Neural crest cell (in vitro differentiated cells): ENCODE measurements at regions not wholly inside any gene's neighbourhood (a gene's known extent, or its start where the extent isn't known, plus 50 kb on each side); places are given as distances from the start of the nearest gene placed in this dataset.

ENCODE experiments used
- DNase-seq: peaks from one replicate; pipeline ENCODE4 v3.0.0; 2021; ENCODE audit warnings: low read depth, mixed read lengths, low spot score
- H3K27ac Mint-ChIP-seq: one replicate; pipeline ENCODE4 v1.8.0; 2021; ENCODE audit warnings: mild to moderate bottlenecking, mixed read lengths; ENCODE audit not compliant: unreplicated experiment
- H3K27me3 Mint-ChIP-seq: 2 replicates; pipeline ENCODE4 v1.8.0; 2021; ENCODE audit warnings: low read depth, mild to moderate bottlenecking, mixed read lengths
- H3K36me3 Mint-ChIP-seq: 2 replicates; pipeline ENCODE4 v1.8.0; 2021; ENCODE audit warnings: low read depth, mild to moderate bottlenecking, mixed read lengths
- H3K4me1 Mint-ChIP-seq: 2 replicates; pipeline ENCODE4 v1.8.0; 2021; ENCODE audit warnings: mixed read lengths
- H3K4me3 Mint-ChIP-seq: one replicate; pipeline ENCODE4 v1.8.0; 2021; ENCODE audit warnings: mild to moderate bottlenecking, mixed read lengths
- H3K9me3 Mint-ChIP-seq: 2 replicates; pipeline ENCODE4 v1.8.0; 2021; ENCODE audit warnings: mixed read lengths
- TF ChIP-seq, protein P1 (sequence below): fragments of 200-600 bp; sonication (generic); conservative IDR thresholded peaks from 2 replicates; pipeline ENCODE4 v1.5.0; 2021; ENCODE audit warnings: antibody characterized with exemption, mild to moderate bottlenecking

DNA sequence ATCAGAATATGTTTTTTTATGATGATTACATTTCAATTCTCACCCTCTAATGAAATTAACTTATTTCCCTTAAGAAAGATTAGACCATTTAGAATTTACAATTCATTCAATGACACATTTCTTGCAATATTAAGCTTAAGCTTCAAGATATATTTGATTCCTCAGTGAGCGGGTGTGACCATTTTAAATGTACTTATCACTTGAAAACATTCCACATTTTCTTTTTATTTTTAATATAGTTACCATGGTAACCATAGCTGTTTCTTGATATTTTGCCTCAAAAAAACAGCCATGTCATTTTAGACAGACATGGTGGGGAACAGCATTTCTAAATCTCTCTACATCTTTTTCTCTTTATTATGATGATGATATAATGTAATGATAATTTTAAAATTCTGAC is 1029.0 kb upstream of the B3GALT2 start:
- TF ChIP-seq, protein P1, sequence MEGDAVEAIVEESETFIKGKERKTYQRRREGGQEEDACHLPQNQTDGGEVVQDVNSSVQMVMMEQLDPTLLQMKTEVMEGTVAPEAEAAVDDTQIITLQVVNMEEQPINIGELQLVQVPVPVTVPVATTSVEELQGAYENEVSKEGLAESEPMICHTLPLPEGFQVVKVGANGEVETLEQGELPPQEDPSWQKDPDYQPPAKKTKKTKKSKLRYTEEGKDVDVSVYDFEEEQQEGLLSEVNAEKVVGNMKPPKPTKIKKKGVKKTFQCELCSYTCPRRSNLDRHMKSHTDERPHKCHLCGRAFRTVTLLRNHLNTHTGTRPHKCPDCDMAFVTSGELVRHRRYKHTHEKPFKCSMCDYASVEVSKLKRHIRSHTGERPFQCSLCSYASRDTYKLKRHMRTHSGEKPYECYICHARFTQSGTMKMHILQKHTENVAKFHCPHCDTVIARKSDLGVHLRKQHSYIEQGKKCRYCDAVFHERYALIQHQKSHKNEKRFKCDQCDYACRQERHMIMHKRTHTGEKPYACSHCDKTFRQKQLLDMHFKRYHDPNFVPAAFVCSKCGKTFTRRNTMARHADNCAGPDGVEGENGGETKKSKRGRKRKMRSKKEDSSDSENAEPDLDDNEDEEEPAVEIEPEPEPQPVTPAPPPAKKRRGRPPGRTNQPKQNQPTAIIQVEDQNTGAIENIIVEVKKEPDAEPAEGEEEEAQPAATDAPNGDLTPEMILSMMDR: no peak
- H3K9me3 Mint-ChIP-seq: no peaks in the 10 kb centered on the region
- no peaks in the 10 kb centered on the region for H3K27me3 Mint-ChIP-seq
- H3K36me3 Mint-ChIP-seq: no peaks in the 10 kb centered on the region
- no peak overlapping the region for H3K4me3 Mint-ChIP-seq
- no peaks in the 10 kb centered on the region for H3K4me1 Mint-ChIP-seq
- H3K27ac Mint-ChIP-seq: no peak overlapping the region
- no peak for DNase-seq

DNA sequence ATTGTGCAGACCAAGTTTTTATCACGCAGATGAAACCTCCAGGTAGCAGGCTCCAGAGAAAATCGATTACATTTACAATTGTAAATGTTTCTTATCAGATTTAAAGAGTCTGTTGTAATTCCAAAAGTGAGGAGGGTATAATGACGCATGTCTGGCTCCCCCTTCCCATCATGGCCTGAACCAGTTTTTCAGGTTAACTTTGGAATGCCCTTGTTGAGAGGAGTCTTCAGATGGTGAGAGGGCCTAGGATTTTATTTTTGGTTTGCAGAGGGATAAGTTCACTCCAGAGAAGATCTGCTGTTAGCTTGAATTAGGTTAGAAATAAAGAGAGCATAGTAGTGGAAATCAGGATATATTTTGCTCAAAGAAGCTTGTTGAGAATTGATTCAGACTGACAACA is 1028.3 kb upstream of the B3GALT2 start:
- Mint-ChIP-seq H3K27me3 (no peaks in the 10 kb centered on the region), H3K36me3 (no peaks in the 10 kb centered on the region), H3K27ac (no peak overlapping the region), H3K4me3 (no peak overlapping the region), H3K9me3 (no peaks in the 10 kb centered on the region), H3K4me1 (no peaks in the 10 kb centered on the region)
- no peak for DNase-seq
- TF ChIP-seq, protein P1: no peak

DNA sequence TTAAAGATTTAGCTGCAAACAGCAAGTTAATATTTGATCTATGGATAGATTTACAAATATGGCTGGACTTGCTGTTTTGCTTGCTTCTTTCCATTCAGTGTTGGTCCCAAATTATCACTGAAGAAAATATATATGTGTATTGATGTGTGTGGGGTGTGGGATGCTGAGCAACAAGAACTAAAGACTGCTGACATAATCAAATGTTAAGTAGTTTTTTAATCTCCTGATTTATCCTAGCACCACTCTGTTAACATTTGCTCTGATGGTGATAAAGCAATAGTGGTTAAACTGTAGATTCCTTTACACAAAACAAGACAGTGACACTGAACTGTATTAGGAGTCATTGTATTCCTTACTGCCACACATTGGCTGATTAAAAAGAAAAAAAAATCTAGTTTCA is 1023.5 kb upstream of the B3GALT2 start:
- no peaks in the 10 kb centered on the region for H3K9me3 Mint-ChIP-seq
- H3K27ac Mint-ChIP-seq: no peak overlapping the region
- no peak overlapping the region for H3K4me3 Mint-ChIP-seq
- TF ChIP-seq, protein P1: no peak
- H3K4me1 Mint-ChIP-seq: no peaks in the 10 kb centered on the region
- no peaks in the 10 kb centered on the region for H3K27me3 Mint-ChIP-seq
- H3K36me3 Mint-ChIP-seq: no peaks in the 10 kb centered on the region
- DNase-seq: no peak

DNA sequence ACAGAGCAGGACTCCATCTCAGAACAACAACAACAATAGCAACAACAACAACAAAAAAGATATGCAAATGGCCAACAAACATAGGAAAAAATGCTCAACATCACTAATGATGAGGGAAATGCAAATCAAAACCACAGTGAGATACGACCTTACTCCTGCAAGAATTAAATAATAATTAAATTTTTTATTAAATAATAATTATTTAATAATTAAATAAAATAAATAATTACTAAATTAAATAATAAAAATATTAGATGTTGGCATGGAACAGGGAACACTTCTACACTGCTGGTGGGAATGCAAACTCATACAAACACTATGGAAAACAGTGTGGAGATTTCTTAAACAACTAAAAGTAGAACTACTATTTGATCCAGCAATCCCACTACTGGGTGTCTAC is 1022.3 kb upstream of the B3GALT2 start:
- Mint-ChIP-seq H3K4me3 (no peak overlapping the region), H3K4me1 (no peaks in the 10 kb centered on the region), H3K36me3 (no peaks in the 10 kb centered on the region), H3K27ac (no peak overlapping the region), H3K9me3 (no peaks in the 10 kb centered on the region), H3K27me3 (no peaks in the 10 kb centered on the region)
- DNase-seq: no peak
- TF ChIP-seq, protein P1: no peak

DNA sequence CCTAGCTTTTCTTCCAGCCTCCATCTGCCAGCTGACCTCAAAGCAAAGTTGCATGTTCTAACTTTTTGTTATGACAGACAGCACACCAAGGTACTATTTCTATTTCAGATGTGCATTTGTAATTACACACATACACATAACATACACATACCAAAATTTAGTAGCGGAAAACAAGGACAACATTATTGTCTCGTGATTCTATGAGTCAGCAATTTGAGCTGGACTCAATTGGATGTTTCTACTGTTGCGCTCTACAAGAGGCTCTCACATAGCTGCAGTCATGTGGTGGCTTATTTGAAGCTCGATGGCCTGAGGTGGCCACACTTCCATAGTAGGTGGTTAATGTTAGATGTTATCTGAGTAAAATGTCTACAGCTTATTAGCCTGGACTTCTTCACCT is 1010.1 kb upstream of the B3GALT2 start:
- Mint-ChIP-seq H3K9me3 (no peaks in the 10 kb centered on the region), H3K36me3 (no peaks in the 10 kb centered on the region), H3K4me1 (no peaks in the 10 kb centered on the region), H3K4me3 (no peak overlapping the region), H3K27me3 (no peaks in the 10 kb centered on the region), H3K27ac (no peak overlapping the region)
- DNase-seq: no peak
- TF ChIP-seq, protein P1: no peak

DNA sequence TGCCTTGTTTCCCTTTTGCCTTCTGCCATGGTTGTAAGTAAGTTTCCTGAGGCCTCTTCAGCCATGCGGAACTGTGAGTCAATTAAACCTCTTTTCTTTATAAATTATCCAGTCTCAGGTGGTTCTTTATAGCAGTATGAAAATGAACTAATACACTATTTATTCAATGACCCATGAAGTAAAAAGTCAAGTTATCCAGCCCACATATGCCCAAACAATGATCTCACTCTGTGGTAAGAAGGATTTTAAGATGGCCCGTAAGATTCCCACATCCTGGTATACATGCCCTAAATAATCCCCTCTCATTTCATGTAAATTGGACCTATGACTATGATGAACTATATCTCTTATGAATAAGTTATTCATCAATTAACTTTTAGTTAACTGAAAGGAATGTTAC is 1008.3 kb upstream of the B3GALT2 start:
- Mint-ChIP-seq H3K27ac (no peak overlapping the region), H3K9me3 (no peaks in the 10 kb centered on the region), H3K36me3 (no peaks in the 10 kb centered on the region), H3K27me3 (no peaks in the 10 kb centered on the region), H3K4me1 (no peaks in the 10 kb centered on the region), H3K4me3 (no peak overlapping the region)
- TF ChIP-seq, protein P1: no peak
- DNase-seq: no peak
